HCT116 (cell line): ENCODE measurements at regions not wholly inside any gene's neighbourhood (a gene's known extent, or its start where the extent isn't known, plus 50 kb on each side); places are given as distances from the start of the nearest gene placed in this dataset.

Source experiments
- ATAC-seq: fragments of 200-7000 bp; cut with Tn5 transposase; 2 replicates; pipeline ENCODE4 v1.9.1; 2020; ENCODE audit warnings: mild to moderate bottlenecking, moderate library complexity
- BruUV-seq: library from RNA; stranded (reverse); fragments of 400-500 nt; replicated peaks from 2 replicates; lab custom pipeline; 2021; lab: Mats Ljungman, UMichigan
- CTCF ChIA-PET: fragments of 300-600 bp; sonication (Branson Sonifier 250); formaldehyde crosslinking; loops from one replicate; lab custom pipeline; 2021; ENCODE audit warnings: antibody characterized with exemption; lab: Charles Lee
- POLR2A ChIA-PET: fragments of 300-600, 350-600 bp; sonication (Branson Sonifier 250); formaldehyde crosslinking; loops from one replicate; lab custom pipeline; 2021; ENCODE audit warnings: antibody characterized with exemption; lab: Charles Lee
- RAD21 ChIA-PET, 2 experiments: fragments of 300-600 bp; sonication (Branson Sonifier 250); formaldehyde crosslinking; loops; one replicate each; lab custom pipeline; 2023; ENCODE audit warnings: low total read pairs in 2 of 2; ENCODE audit not compliant: uncharacterized antibody in 2 of 2, unreplicated experiment in 2 of 2, low non-redundant PET in 1 of 2; lab: Charles Lee
- DNase-seq: peaks from one replicate; pipeline ENCODE4 v3.0.0-alpha.2; 2010; ENCODE audit warnings: low read depth, low spot score
- H2AFZ ChIP-seq: fragments of 200-600 bp; shearing (Covaris generic), sonication (generic); 2 replicates; pipeline ENCODE4 v1.6.1; 2017; ENCODE audit warnings: low read depth, mixed run types, mixed read lengths, antibody characterized with exemption, low read length; ENCODE audit not compliant: poor library complexity, severe bottlenecking
- H3K27ac ChIP-seq: 2 replicates; pipeline ENCODE4 v1.5.1; 2012; ENCODE audit warnings: low read depth, low read length
- H3K27me3 ChIP-seq: fragments of 200-600 bp; sonication (generic); 2 replicates; pipeline ENCODE4 v1.6.1; 2016; ENCODE audit warnings: mixed run types, low read length, mixed read lengths; ENCODE audit not compliant: insufficient read depth
- H3K36me3 ChIP-seq, 2 experiments: fragments of 200-500 bp in 1 of 2; fragments of 200-600 bp in 1 of 2; sonication (Bioruptor generic) in 1 of 2; sonication (generic) in 1 of 2; 2 replicates each; pipeline versions ENCODE4 v1.5.1 to v1.6.1; 2014 to 2016; ENCODE audit warnings: low read length in 2 of 2, inconsistent platforms in 1 of 2, mixed read lengths in 1 of 2, mixed run types in 1 of 2; ENCODE audit not compliant: insufficient read depth in 2 of 2, control insufficient read depth in 1 of 2
- H3K4me1 ChIP-seq, 2 experiments: fragments of 200-600 bp in 1 of 2; sonication (generic) in 1 of 2; 2 replicates each; pipeline versions ENCODE4 v1.5.1 to v1.6.1; 2012 to 2017; ENCODE audit warnings: low read length in 2 of 2, inconsistent platforms in 1 of 2, mild to moderate bottlenecking in 1 of 2, mixed read lengths in 1 of 2, mixed run types in 1 of 2, moderate library complexity in 1 of 2; ENCODE audit not compliant: insufficient read depth in 2 of 2, control insufficient read depth in 1 of 2
- H3K4me2 ChIP-seq: fragments of 200-600 bp; sonication (generic); 2 replicates; pipeline ENCODE4 v1.6.1; 2017; ENCODE audit warnings: mixed run types, low read length, mixed read lengths
- H3K4me3 ChIP-seq, 2 experiments: fragments of 200-600 bp in 1 of 2; sonication (generic) in 1 of 2; replicated peaks in 1 of 2; 2 replicates each; pipeline ENCODE4 v1.5.1; 2011 to 2016; ENCODE audit warnings: low read length in 2 of 2, control low read depth in 1 of 2, low read depth in 1 of 2, mild to moderate bottlenecking in 1 of 2, mixed read lengths in 1 of 2, mixed run types in 1 of 2
- H3K79me2 ChIP-seq: fragments of 200-600 bp; sonication (generic); 2 replicates; pipeline ENCODE4 v1.6.1; 2017; ENCODE audit warnings: mild to moderate bottlenecking, mixed run types, low read length, moderate library complexity, mixed read lengths; ENCODE audit not compliant: insufficient read depth
- H3K9ac ChIP-seq: fragments of 200-600 bp; sonication (generic); 2 replicates; pipeline ENCODE4 v1.6.1; 2016; ENCODE audit warnings: low read length, mixed read lengths
- H3K9me2 ChIP-seq: fragments of 200-600 bp; sonication (generic), shearing (Covaris generic); 2 replicates; pipeline ENCODE4 v1.6.1; 2017; ENCODE audit warnings: mixed run types, mild to moderate bottlenecking, moderate library complexity; ENCODE audit not compliant: insufficient read depth
- H3K9me3 ChIP-seq, 2 experiments: fragments of 200-500 bp in 1 of 2; fragments of 200-600 bp in 1 of 2; sonication (Bioruptor generic) in 1 of 2; sonication (generic) in 1 of 2; 2 replicates each; pipeline ENCODE4 v1.6.1; 2014 to 2017; ENCODE audit warnings: low read length in 2 of 2, mixed read lengths in 2 of 2, inconsistent platforms in 1 of 2, low read depth in 1 of 2, mild to moderate bottlenecking in 1 of 2, mixed run types in 1 of 2, moderate library complexity in 1 of 2; ENCODE audit not compliant: control insufficient read depth in 1 of 2, insufficient read depth in 1 of 2
- H4K20me1 ChIP-seq: fragments of 200-600 bp; sonication (generic), shearing (Covaris generic); 2 replicates; pipeline ENCODE4 v1.6.1; 2017; ENCODE audit warnings: mixed run types, mild to moderate bottlenecking, moderate library complexity; ENCODE audit not compliant: insufficient read depth
- ATF3 ChIP-seq: IDR thresholded peaks from 2 replicates; pipeline ENCODE4 v1.6.1; 2012
- CBX3 ChIP-seq: IDR thresholded peaks from 2 replicates; pipeline ENCODE4 v1.6.1; 2012; ENCODE audit warnings: low read depth
- CEBPB ChIP-seq: IDR thresholded peaks from 2 replicates; pipeline ENCODE4 v1.6.1; 2012; ENCODE audit warnings: low read depth
- EGR1 ChIP-seq: IDR thresholded peaks from 2 replicates; pipeline ENCODE4 v1.6.1; 2012; ENCODE audit warnings: low read depth
- ELF1 ChIP-seq: IDR thresholded peaks from 2 replicates; pipeline ENCODE4 v1.6.1; 2012; ENCODE audit warnings: low read depth, borderline replicate concordance
- EZH2 ChIP-seq: fragments of 200-600 bp; sonication (generic); IDR thresholded peaks from 2 replicates; pipeline ENCODE4 v1.6.1; 2017; ENCODE audit warnings: antibody characterized with exemption, mixed run types
- EZH2phosphoT487 ChIP-seq: fragments of 200-600 bp; IDR thresholded peaks from 2 replicates; pipeline ENCODE4 v1.6.1; 2018; ENCODE audit warnings: antibody characterized with exemption, borderline replicate concordance
- FOSL1 ChIP-seq: IDR thresholded peaks from 2 replicates; pipeline ENCODE4 v1.6.1; 2012; ENCODE audit warnings: low read depth
- JUND ChIP-seq: IDR thresholded peaks from 2 replicates; pipeline ENCODE4 v1.6.1; 2012
- MAX ChIP-seq: IDR thresholded peaks from 2 replicates; pipeline ENCODE4 v1.6.1; 2012
- POLR2A ChIP-seq: IDR thresholded peaks from 2 replicates; pipeline ENCODE4 v1.7.0; 2011; ENCODE audit warnings: borderline replicate concordance; ENCODE audit not compliant: insufficient read depth, insufficient read length; ENCODE audit errors: extremely low read depth
- RAD21 ChIP-seq: IDR thresholded peaks from 2 replicates; pipeline ENCODE4 v1.6.1; 2012; ENCODE audit warnings: low read depth, mild to moderate bottlenecking
- SIN3A ChIP-seq: IDR thresholded peaks from 2 replicates; pipeline ENCODE4 v1.6.1; 2012; ENCODE audit warnings: low read depth
- SP1 ChIP-seq: IDR thresholded peaks from 2 replicates; pipeline ENCODE4 v1.6.1; 2012; ENCODE audit warnings: low read depth
- TCF7L2 ChIP-seq: IDR thresholded peaks from 2 replicates; pipeline ENCODE4 v1.7.0; 2011; ENCODE audit warnings: borderline replicate concordance, inconsistent platforms; ENCODE audit not compliant: insufficient read depth, insufficient read length; ENCODE audit errors: extremely low read depth
- ZBTB33 ChIP-seq: IDR thresholded peaks from 2 replicates; pipeline ENCODE4 v1.6.1; 2011; ENCODE audit warnings: mild to moderate bottlenecking, low read length, moderate library complexity; ENCODE audit not compliant: insufficient replicate concordance; ENCODE audit errors: extremely low read depth
- ZFX ChIP-seq: fragments of 450-650 bp; IDR thresholded peaks from 2 replicates; pipeline ENCODE4 v1.6.1; 2017
- ZNF274 ChIP-seq: fragments of 200-500 bp; sonication (Bioruptor generic); IDR thresholded peaks from 2 replicates; pipeline ENCODE4 v1.6.1; 2014; ENCODE audit warnings: mild to moderate bottlenecking, low read depth, low read length, inconsistent platforms
- intact Hi-C: fragments of 100-400 bp; cut with micrococcal nuclease; formaldehyde crosslinking; loops from 2 replicates; pipeline ENCODE4 v1.10.0; 2022

GRCh38 chr9:23941051-23941450, 115.0 kb upstream of the ELAVL2 start:
- DNase-seq (no peak), ATAC-seq (no peak)
- no peaks in the 10 kb centered on the region for H3K9me2 ChIP-seq
- H4K20me1 ChIP-seq: no peaks in the 10 kb centered on the region
- ChIA-PET POLR2A (no interaction called here), CTCF (no interaction called here), RAD21 (no interaction called here)
- TF ChIP-seq CEBPB (no peak), EGR1 (no peak), ZFX (no peak), ELF1 (no peak), EZH2phosphoT487 (no peak), SIN3A (no peak), CBX3 (no peak), EZH2 (no peak), JUND (no peak), TCF7L2 (no peak), FOSL1 (no peak), SP1 (no peak)
- H3K27me3 ChIP-seq: no peaks in the 10 kb centered on the region
- no peak overlapping the region for H3K4me3 ChIP-seq
- H2AFZ ChIP-seq: no peak overlapping the region
- no peaks in the 10 kb centered on the region for H3K4me1 ChIP-seq
- intact Hi-C loops: no loop called here
- H3K36me3 ChIP-seq: no peaks in the 10 kb centered on the region
- BruUV-seq: no TSS peak
- H3K27ac ChIP-seq: no peak overlapping the region
- no peak overlapping the region for H3K9ac ChIP-seq
- H3K9me3 ChIP-seq: peaks cover 22 to 31% of the 10 kb centered on the region in 2 experiments; a peak in 2 of 4 replicates
- no peaks in the 10 kb centered on the region for H3K79me2 ChIP-seq
- no peak overlapping the region for H3K4me2 ChIP-seq

GRCh38 chr9:23938908-23939307, 112.9 kb upstream of the ELAVL2 start:
- no TSS peak for BruUV-seq
- H3K9me2 ChIP-seq: no peaks in the 10 kb centered on the region
- no peaks in the 10 kb centered on the region for H3K4me1 ChIP-seq
- peaks cover 6 to 22% of the 10 kb centered on the region in 2 experiments; a peak in 2 of 4 replicates for H3K9me3 ChIP-seq
- no peak overlapping the region for H3K27ac ChIP-seq
- intact Hi-C loops: no loop called here
- ATAC-seq: no peak
- H3K4me3 ChIP-seq: no peak overlapping the region
- ChIA-PET CTCF (no interaction called here), RAD21 (no interaction called here), POLR2A (no interaction called here)
- TF ChIP-seq SIN3A (no peak), ZNF274 (no peak), CBX3 (no peak), EGR1 (no peak), ZFX (no peak), JUND (no peak), SP1 (no peak), MAX (no peak), RAD21 (no peak), EZH2phosphoT487 (no peak), ELF1 (no peak), ATF3 (no peak), POLR2A (no peak), CEBPB (no peak), FOSL1 (no peak), ZBTB33 (no peak)
- DNase-seq: no peak
- H3K4me2 ChIP-seq: no peak overlapping the region
- no peaks in the 10 kb centered on the region for H3K27me3 ChIP-seq
- H3K9ac ChIP-seq: no peak overlapping the region
- no peaks in the 10 kb centered on the region for H4K20me1 ChIP-seq
- no peaks in the 10 kb centered on the region for H3K36me3 ChIP-seq
- H3K79me2 ChIP-seq: no peaks in the 10 kb centered on the region
- no peak overlapping the region for H2AFZ ChIP-seq
